Nephron progenitor cell (in vitro differentiated cells): ENCODE measurements at regions not wholly inside any gene's neighbourhood (a gene's known extent, or its start where the extent isn't known, plus 50 kb on each side); places are given as distances from the start of the nearest gene placed in this dataset.

Source experiments
- DNase-seq: peaks from one replicate; pipeline ENCODE4 v3.0.0; 2021
- H3K27ac Mint-ChIP-seq: 2 replicates; pipeline ENCODE4 v1.8.0; 2021; ENCODE audit warnings: mild to moderate bottlenecking, moderate library complexity, mixed read lengths
- H3K27me3 Mint-ChIP-seq: 2 replicates; pipeline ENCODE4 v1.8.0; 2021; ENCODE audit warnings: mild to moderate bottlenecking, low read depth, mixed read lengths; ENCODE audit not compliant: poor library complexity
- H3K36me3 Mint-ChIP-seq: 2 replicates; pipeline ENCODE4 v1.8.0; 2021; ENCODE audit warnings: low read depth, mixed read lengths
- H3K4me1 Mint-ChIP-seq: 2 replicates; pipeline ENCODE4 v1.8.0; 2021; ENCODE audit warnings: mixed read lengths
- H3K4me3 Mint-ChIP-seq: 2 replicates; pipeline ENCODE4 v1.8.0; 2021; ENCODE audit warnings: mild to moderate bottlenecking, moderate library complexity, mixed read lengths
- H3K9me3 Mint-ChIP-seq: 2 replicates; pipeline ENCODE4 v1.8.0; 2021; ENCODE audit warnings: mild to moderate bottlenecking, moderate library complexity, mixed read lengths
- CTCF ChIP-seq: fragments of 200-600 bp; sonication (generic); IDR thresholded peaks from 2 replicates; pipeline ENCODE4 v1.5.0; 2021; ENCODE audit warnings: antibody characterized with exemption

GRCh38 chr18:68449292-68449691 lies 265.6 kb downstream of the TMX3 start:
- Mint-ChIP-seq H3K27me3 (no peaks in the 10 kb centered on the region), H3K27ac (no peak overlapping the region), H3K4me1 (no peaks in the 10 kb centered on the region), H3K36me3 (no peaks in the 10 kb centered on the region), H3K4me3 (no peak overlapping the region), H3K9me3 (no peaks in the 10 kb centered on the region)
- no peak for TF ChIP-seq CTCF
- no peak for DNase-seq

- no peaks in the 10 kb centered on the region for H3K4me1 Mint-ChIP-seq
- H3K4me3 Mint-ChIP-seq, result no peak overlapping the region
- no peak overlapping the region for H3K27ac Mint-ChIP-seq
- no peaks in the 10 kb centered on the region for H3K36me3 Mint-ChIP-seq
- no peaks in the 10 kb centered on the region for H3K9me3 Mint-ChIP-seq
- no peak for TF ChIP-seq CTCF
- H3K27me3 Mint-ChIP-seq, result no peaks in the 10 kb centered on the region
- no peak for DNase-seq
Measured at GRCh38 chr18:68448736-68449135, 266.2 kb downstream of the TMX3 start.

GRCh38 chr18:68447286-68447685 lies 267.6 kb downstream of the TMX3 start:
- no peak for TF ChIP-seq CTCF
- no peaks in the 10 kb centered on the region for H3K36me3 Mint-ChIP-seq
- no peak overlapping the region for H3K4me3 Mint-ChIP-seq
- DNase-seq, result no peak
- H3K9me3 Mint-ChIP-seq, result no peaks in the 10 kb centered on the region
- H3K27me3 Mint-ChIP-seq, result no peaks in the 10 kb centered on the region
- no peak overlapping the region for H3K27ac Mint-ChIP-seq
- no peaks in the 10 kb centered on the region for H3K4me1 Mint-ChIP-seq

- Mint-ChIP-seq H3K9me3 (no peaks in the 10 kb centered on the region), H3K27me3 (no peaks in the 10 kb centered on the region), H3K4me1 (no peaks in the 10 kb centered on the region), H3K36me3 (no peaks in the 10 kb centered on the region), H3K27ac (no peak overlapping the region), H3K4me3 (no peak overlapping the region)
- no peak for TF ChIP-seq CTCF
- DNase-seq, result no peak
Measured at GRCh38 chr18:68445668-68446426, 269.1 kb downstream of the TMX3 start.

- Mint-ChIP-seq H3K4me3 (no peak overlapping the region), H3K9me3 (no peaks in the 10 kb centered on the region), H3K36me3 (no peaks in the 10 kb centered on the region), H3K27me3 (no peaks in the 10 kb centered on the region), H3K27ac (no peak overlapping the region), H3K4me1 (no peaks in the 10 kb centered on the region)
- DNase-seq, result no peak
- TF ChIP-seq CTCF, result no peak
Measured at GRCh38 chr18:68445136-68445535, 269.8 kb downstream of the TMX3 start.

GRCh38 chr18:68441241-68441640 lies 273.7 kb downstream of the TMX3 start:
- Mint-ChIP-seq H3K27ac (no peak overlapping the region), H3K4me1 (peaks cover 8% of the 10 kb centered on the region), H3K9me3 (peaks cover 9% of the 10 kb centered on the region), H3K27me3 (no peaks in the 10 kb centered on the region), H3K36me3 (peaks cover 5% of the 10 kb centered on the region), H3K4me3 (no peak overlapping the region)
- DNase-seq, result no peak
- no peak for TF ChIP-seq CTCF
